GM21515 (cell line): ENCODE measurements at regions not wholly inside any gene's neighbourhood (a gene's known extent, or its start where the extent isn't known, plus 50 kb on each side); places are given as distances from the start of the nearest gene placed in this dataset.
"Not testable (repeated sequence)": the region's sequence is repeated elsewhere in the genome, so short reads cannot be mapped to it uniquely, and the experiment has no call there.

Experiments used
- ATAC-seq: cut with Tn5 transposase; IDR thresholded peaks from one replicate; pipeline ENCODE4 v1.9.1; 2021; ENCODE audit not compliant: unreplicated experiment

- peak; percentile 65 for ATAC-seq
Measured at GRCh38 chr4:162847945-162848549, 318.6 kb downstream of the NAF1 start.

- no peak for ATAC-seq
Measured at GRCh38 chr4:162841753-162842152, 324.9 kb downstream of the NAF1 start.

- ATAC-seq = no peak
Measured at GRCh38 chr4:162839814-162840213, 326.9 kb downstream of the NAF1 start.

- no peak for ATAC-seq
Measured at GRCh38 chr4:162838671-162839070, 328.0 kb downstream of the NAF1 start.

- ATAC-seq = no peak
Measured at GRCh38 chr4:162837679-162838078, 329.0 kb downstream of the NAF1 start.

- ATAC-seq = no peak
Measured at GRCh38 chr4:162837241-162837640, 329.4 kb downstream of the NAF1 start.

GRCh38 chr4:162836773-162837172 is 329.9 kb downstream of the NAF1 start:
- ATAC-seq = no peak

- ATAC-seq = not testable (repeated sequence)
Measured at GRCh38 chr4:162836258-162836657, 330.4 kb downstream of the NAF1 start.

GRCh38 chr4:162830899-162831298 is 335.8 kb downstream of the NAF1 start:
- no peak for ATAC-seq

GRCh38 chr4:162817374-162817773 is 349.3 kb downstream of the NAF1 start:
- ATAC-seq = not testable (repeated sequence)

GRCh38 chr4:162804351-162804924 is 362.3 kb downstream of the NAF1 start:
- no peak for ATAC-seq

GRCh38 chr4:162803378-162803777 is 363.3 kb downstream of the NAF1 start:
- no peak for ATAC-seq

- ATAC-seq = no peak
Measured at GRCh38 chr4:162797108-162797507, 369.6 kb downstream of the NAF1 start.

- ATAC-seq = no peak
Measured at GRCh38 chr4:162793571-162793970, 373.1 kb downstream of the NAF1 start.

GRCh38 chr4:162793004-162793403 is 373.7 kb downstream of the NAF1 start:
- no peak for ATAC-seq

- no peak for ATAC-seq
Measured at GRCh38 chr4:162791226-162791625, 375.5 kb downstream of the NAF1 start.

GRCh38 chr4:162787120-162787519 is 379.6 kb downstream of the NAF1 start:
- ATAC-seq = no peak

GRCh38 chr4:162782778-162783525 is 383.7 kb downstream of the NAF1 start:
- no peak for ATAC-seq

- ATAC-seq = no peak
Measured at GRCh38 chr4:162782096-162782777, 384.5 kb downstream of the NAF1 start.

- ATAC-seq = no peak
Measured at GRCh38 chr4:162770761-162771490, 395.8 kb downstream of the NAF1 start.

- ATAC-seq = no peak
Measured at GRCh38 chr4:162767083-162767482, 399.6 kb downstream of the NAF1 start.
